Neural progenitor cell (in vitro differentiated cells): ENCODE measurements at regions not wholly inside any gene's neighbourhood (a gene's known extent, or its start where the extent isn't known, plus 50 kb on each side); places are given as distances from the start of the nearest gene placed in this dataset.

Experiments
- DNase-seq: peaks from one replicate; pipeline ENCODE4 v3.0.0-alpha.2; 2016; ENCODE audit warnings: low spot score
- H2AFZ ChIP-seq: fragments of 200-600 bp; sonication (generic); replicated peaks from 2 replicates; pipeline ENCODE4 v1.6.1; 2016; ENCODE audit warnings: antibody characterized with exemption
- H3F3A ChIP-seq: fragments of 200-600 bp; sonication (generic); 2 replicates; pipeline ENCODE4 v1.6.1; 2016; ENCODE audit warnings: antibody characterized with exemption, low read depth
- H3K27ac ChIP-seq: fragments of 200-600 bp; sonication (generic); 2 replicates; pipeline ENCODE4 v1.5.1; 2016; ENCODE audit warnings: mild to moderate bottlenecking
- H3K27me3 ChIP-seq: fragments of 200-600 bp; sonication (generic); 2 replicates; pipeline ENCODE4 v1.6.1; 2016; ENCODE audit warnings: mild to moderate bottlenecking, moderate library complexity
- H3K36me3 ChIP-seq: fragments of 200-600 bp; sonication (generic); 2 replicates; pipeline ENCODE4 v1.5.1; 2016
- H3K4me1 ChIP-seq: fragments of 200-600 bp; sonication (generic); 2 replicates; pipeline ENCODE4 v1.6.1; 2016; ENCODE audit warnings: mixed run types
- H3K4me2 ChIP-seq: fragments of 200-600 bp; sonication (generic); 2 replicates; pipeline ENCODE4 v1.6.1; 2016
- H3K4me3 ChIP-seq: fragments of 200-600 bp; sonication (generic); 2 replicates; pipeline ENCODE4 v1.5.1; 2016
- H3K79me2 ChIP-seq: fragments of 200-600 bp; sonication (generic); 2 replicates; pipeline ENCODE4 v1.6.1; 2016; ENCODE audit warnings: low read depth
- H3K9ac ChIP-seq: fragments of 200-600 bp; sonication (generic); 2 replicates; pipeline ENCODE4 v1.6.1; 2016
- H3K9me3 ChIP-seq: fragments of 200-600 bp; sonication (generic); 2 replicates; pipeline ENCODE4 v1.5.1; 2016; ENCODE audit warnings: low read depth
- H4K20me1 ChIP-seq: fragments of 200-600 bp; sonication (generic); 2 replicates; pipeline ENCODE4 v1.6.1; 2016; ENCODE audit warnings: low read depth
- H3K27ac Mint-ChIP-seq: 3 replicates; pipeline ENCODE4 v1.8.0; 2021; ENCODE audit warnings: mixed read lengths
- H3K27me3 Mint-ChIP-seq: 2 replicates; pipeline ENCODE4 v1.8.0; 2022; ENCODE audit warnings: low read depth, mild to moderate bottlenecking, inconsistent platforms, moderate library complexity, mixed read lengths; ENCODE audit not compliant: insufficient read depth
- H3K36me3 Mint-ChIP-seq: 3 replicates; pipeline ENCODE4 v1.8.0; 2021; ENCODE audit warnings: mixed read lengths
- H3K4me1 Mint-ChIP-seq: 3 replicates; pipeline ENCODE4 v1.8.0; 2021; ENCODE audit warnings: mixed read lengths
- H3K4me3 Mint-ChIP-seq: 3 replicates; pipeline ENCODE4 v1.8.0; 2021; ENCODE audit warnings: mild to moderate bottlenecking, moderate library complexity, mixed read lengths
- H3K9me3 Mint-ChIP-seq: 3 replicates; pipeline ENCODE4 v1.8.0; 2020; ENCODE audit warnings: mixed read lengths
- EZH2 ChIP-seq: fragments of 200-600 bp; sonication (generic); IDR thresholded peaks from 2 replicates; pipeline ENCODE4 v1.6.1; 2017; ENCODE audit warnings: antibody characterized with exemption, mild to moderate bottlenecking, moderate library complexity
- EZH2phosphoT487 ChIP-seq: fragments of 200-600 bp; sonication (generic); IDR thresholded peaks from 2 replicates; pipeline ENCODE4 v1.6.1; 2017; ENCODE audit warnings: antibody characterized with exemption
- TF ChIP-seq, protein P1 (sequence below): fragments of 200-600 bp; sonication (generic); IDR thresholded peaks from 2 replicates; pipeline ENCODE4 v1.5.1; 2017; ENCODE audit warnings: antibody characterized with exemption, mild to moderate bottlenecking

DNA sequence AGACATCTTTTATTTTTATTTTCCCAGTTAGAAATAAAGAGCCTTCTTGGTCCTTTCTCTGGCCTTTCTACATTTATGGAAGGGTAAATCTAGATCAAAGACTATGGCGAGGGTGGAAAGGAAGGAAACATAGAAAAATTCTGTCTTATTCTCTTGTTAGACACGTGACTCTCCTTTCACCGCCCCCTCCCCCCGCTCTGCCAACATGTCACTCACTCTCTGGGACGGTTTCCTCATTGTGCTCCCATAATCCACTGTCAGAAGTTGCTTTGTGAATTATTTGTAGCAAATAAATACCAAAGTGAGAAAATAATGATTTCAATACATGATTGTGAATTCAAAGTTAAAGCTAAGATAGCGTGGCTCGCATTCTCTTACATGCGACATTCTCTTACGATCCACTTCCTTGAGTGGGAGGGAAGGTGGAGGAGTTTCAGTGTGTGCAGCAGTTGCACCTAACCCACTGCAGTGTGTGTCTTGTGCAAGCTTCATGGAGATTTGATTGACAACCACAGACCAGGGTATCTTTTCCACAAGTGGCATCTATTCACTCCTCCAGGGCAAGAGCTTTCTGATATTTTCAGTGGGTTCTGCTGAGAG is 423.0 kb upstream of the KIF2A start:
- H3K4me3 Mint-ChIP-seq: no peak overlapping the region
- Histone ChIP-seq H3K9me3 (no peaks in the 10 kb centered on the region), H3K36me3 (no peaks in the 10 kb centered on the region), H3K4me1 (peaks cover 14% of the 10 kb centered on the region), H3F3A (no peaks in the 10 kb centered on the region), H3K27ac (no peak overlapping the region), H4K20me1 (no peaks in the 10 kb centered on the region), H3K4me3 (no peak overlapping the region), H3K79me2 (no peaks in the 10 kb centered on the region), H3K4me2 (no peak overlapping the region), H3K27me3 (no peaks in the 10 kb centered on the region), H2AFZ (no peak overlapping the region), H3K9ac (no peak overlapping the region)
- H3K36me3 Mint-ChIP-seq: no peaks in the 10 kb centered on the region
- no peak overlapping the region for H3K27ac Mint-ChIP-seq
- H3K27me3 Mint-ChIP-seq: peaks cover 4% of the 10 kb centered on the region
- peaks cover 22% of the 10 kb centered on the region for H3K4me1 Mint-ChIP-seq
- no peak for DNase-seq
- TF ChIP-seq EZH2phosphoT487 (no peak), EZH2 (no peak)
- TF ChIP-seq, protein P1, sequence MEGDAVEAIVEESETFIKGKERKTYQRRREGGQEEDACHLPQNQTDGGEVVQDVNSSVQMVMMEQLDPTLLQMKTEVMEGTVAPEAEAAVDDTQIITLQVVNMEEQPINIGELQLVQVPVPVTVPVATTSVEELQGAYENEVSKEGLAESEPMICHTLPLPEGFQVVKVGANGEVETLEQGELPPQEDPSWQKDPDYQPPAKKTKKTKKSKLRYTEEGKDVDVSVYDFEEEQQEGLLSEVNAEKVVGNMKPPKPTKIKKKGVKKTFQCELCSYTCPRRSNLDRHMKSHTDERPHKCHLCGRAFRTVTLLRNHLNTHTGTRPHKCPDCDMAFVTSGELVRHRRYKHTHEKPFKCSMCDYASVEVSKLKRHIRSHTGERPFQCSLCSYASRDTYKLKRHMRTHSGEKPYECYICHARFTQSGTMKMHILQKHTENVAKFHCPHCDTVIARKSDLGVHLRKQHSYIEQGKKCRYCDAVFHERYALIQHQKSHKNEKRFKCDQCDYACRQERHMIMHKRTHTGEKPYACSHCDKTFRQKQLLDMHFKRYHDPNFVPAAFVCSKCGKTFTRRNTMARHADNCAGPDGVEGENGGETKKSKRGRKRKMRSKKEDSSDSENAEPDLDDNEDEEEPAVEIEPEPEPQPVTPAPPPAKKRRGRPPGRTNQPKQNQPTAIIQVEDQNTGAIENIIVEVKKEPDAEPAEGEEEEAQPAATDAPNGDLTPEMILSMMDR: no peak
- H3K9me3 Mint-ChIP-seq: peaks cover 6% of the 10 kb centered on the region

DNA sequence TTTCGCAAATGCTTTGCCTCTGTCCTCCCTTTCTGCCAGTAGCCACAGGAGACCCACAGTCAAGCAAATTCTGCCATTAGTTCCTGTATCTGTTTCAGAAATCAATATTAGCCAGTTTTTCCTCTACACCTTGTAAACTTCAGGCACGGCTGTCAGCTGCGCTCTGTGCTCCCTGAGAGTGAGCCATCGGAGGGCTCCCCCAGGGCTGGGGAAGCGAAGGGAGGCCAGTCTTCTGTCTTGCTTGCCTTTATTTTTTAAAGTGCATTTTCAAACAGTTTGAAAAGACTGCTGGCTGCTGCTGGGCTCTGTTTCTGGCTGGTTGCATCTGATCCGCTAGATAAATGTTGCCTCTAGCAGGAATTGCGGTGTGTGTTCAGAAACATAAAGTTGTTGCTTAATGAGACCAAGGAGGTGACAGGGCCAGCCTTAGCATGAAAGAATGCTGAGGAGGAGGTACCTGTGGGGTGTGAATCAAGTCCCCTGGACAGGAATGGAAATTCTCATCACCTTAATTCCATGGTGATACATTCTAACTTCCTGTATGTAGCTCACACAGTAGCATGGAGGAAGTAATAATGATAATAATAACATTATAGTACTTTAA is 421.7 kb upstream of the KIF2A start:
- Histone ChIP-seq H3K27ac (peak overlapping the region; percentile 9), H2AFZ (peak overlapping the region; percentile 96), H3K4me2 (peak overlapping the region; percentile 42), H3K9me3 (no peaks in the 10 kb centered on the region), H3K4me1 (peaks cover 14% of the 10 kb centered on the region), H3K36me3 (no peaks in the 10 kb centered on the region), H3K4me3 (no peak overlapping the region), H3K79me2 (no peaks in the 10 kb centered on the region), H3F3A (no peaks in the 10 kb centered on the region), H3K9ac (no peak overlapping the region), H3K27me3 (no peaks in the 10 kb centered on the region), H4K20me1 (no peaks in the 10 kb centered on the region)
- Mint-ChIP-seq H3K36me3 (no peaks in the 10 kb centered on the region), H3K4me1 (peaks cover 22% of the 10 kb centered on the region), H3K9me3 (peaks cover 14% of the 10 kb centered on the region), H3K27me3 (peaks cover 4% of the 10 kb centered on the region), H3K4me3 (no peak overlapping the region), H3K27ac (no peak overlapping the region)
- TF ChIP-seq EZH2: no peak
- TF ChIP-seq, protein P1: no peak
- TF ChIP-seq EZH2phosphoT487: no peak
- DNase-seq: no peak

DNA sequence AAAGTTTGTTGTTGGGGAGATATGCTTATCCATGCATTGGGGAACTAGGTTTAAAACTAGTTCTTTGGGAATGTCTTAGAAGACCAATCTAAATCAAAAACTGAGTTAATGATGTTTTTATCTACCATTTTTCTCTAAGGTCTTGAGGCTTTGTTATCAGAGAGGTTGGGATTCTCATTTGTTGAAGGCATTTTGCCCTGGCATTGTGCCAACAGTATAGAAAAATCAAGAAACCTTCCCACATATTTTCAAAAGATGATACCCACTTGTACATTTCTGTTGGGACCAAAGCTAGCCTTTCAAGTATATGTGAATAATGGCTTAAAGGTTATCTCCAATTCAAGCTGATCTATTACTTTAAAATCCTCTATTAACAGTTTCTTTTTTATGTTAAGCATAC is 419.8 kb upstream of the KIF2A start:
- peaks cover 22% of the 10 kb centered on the region for H3K4me1 Mint-ChIP-seq
- DNase-seq: no peak
- no peak overlapping the region for H3K27ac Mint-ChIP-seq
- H3K9me3 Mint-ChIP-seq: peaks cover 24% of the 10 kb centered on the region
- no peak overlapping the region for H2AFZ ChIP-seq
- H3K4me1 ChIP-seq: peaks cover 14% of the 10 kb centered on the region
- no peak overlapping the region for H3K9ac ChIP-seq
- no peak overlapping the region for H3K4me3 ChIP-seq
- no peaks in the 10 kb centered on the region for H3K79me2 ChIP-seq
- H3K36me3 ChIP-seq: no peaks in the 10 kb centered on the region
- no peaks in the 10 kb centered on the region for H3K36me3 Mint-ChIP-seq
- no peaks in the 10 kb centered on the region for H3K27me3 ChIP-seq
- no peaks in the 10 kb centered on the region for H3F3A ChIP-seq
- H3K27ac ChIP-seq: no peak overlapping the region
- no peaks in the 10 kb centered on the region for H4K20me1 ChIP-seq
- no peaks in the 10 kb centered on the region for H3K9me3 ChIP-seq
- no peak overlapping the region for H3K4me3 Mint-ChIP-seq
- no peak overlapping the region for H3K4me2 ChIP-seq
- TF ChIP-seq, protein P1: no peak
- TF ChIP-seq EZH2phosphoT487 (no peak), EZH2 (no peak)
- H3K27me3 Mint-ChIP-seq: peaks cover 4% of the 10 kb centered on the region
